Activated CD4-positive, alpha-beta memory T cell treated with anti-CD3 and anti-CD28 coated beads for 36 hours (primary cell): ENCODE measurements at regions not wholly inside any gene's neighbourhood (a gene's known extent, or its start where the extent isn't known, plus 50 kb on each side); places are given as distances from the start of the nearest gene placed in this dataset.

Experiments
- CTCF ChIA-PET: fragments of 350-600 bp; sonication (Branson Sonifier 250); formaldehyde crosslinking; loops from one replicate; lab custom pipeline; 2021; ENCODE audit warnings: antibody characterized with exemption, inconsistent platforms; lab: Charles Lee
- POLR2A ChIA-PET: fragments of 350-600 bp; sonication (Branson Sonifier 250); formaldehyde crosslinking; loops from one replicate; lab custom pipeline; 2021; ENCODE audit warnings: antibody characterized with exemption; lab: Charles Lee
- DNase-seq: peaks from one replicate; pipeline ENCODE4 v3.0.0-alpha.2; 2020
- H3K27ac Mint-ChIP-seq: one replicate; pipeline ENCODE4 v1.8.0; 2021; ENCODE audit warnings: mixed read lengths
- H3K27me3 Mint-ChIP-seq: one replicate; pipeline ENCODE4 v1.8.0; 2021; ENCODE audit warnings: mixed read lengths
- H3K36me3 Mint-ChIP-seq: one replicate; pipeline ENCODE4 v1.8.0; 2021; ENCODE audit warnings: mixed read lengths
- H3K4me1 Mint-ChIP-seq: one replicate; pipeline ENCODE4 v1.8.0; 2021; ENCODE audit warnings: low read depth, mixed read lengths
- H3K4me3 Mint-ChIP-seq: one replicate; pipeline ENCODE4 v1.8.0; 2021; ENCODE audit warnings: mild to moderate bottlenecking, mixed read lengths
- H3K9me3 Mint-ChIP-seq: one replicate; pipeline ENCODE4 v1.8.0; 2021; ENCODE audit warnings: mixed read lengths
- intact Hi-C: fragments of 100-400 bp; cut with micrococcal nuclease; formaldehyde crosslinking; loops from one replicate; pipeline ENCODE4 v1.15.1; 2023

DNA sequence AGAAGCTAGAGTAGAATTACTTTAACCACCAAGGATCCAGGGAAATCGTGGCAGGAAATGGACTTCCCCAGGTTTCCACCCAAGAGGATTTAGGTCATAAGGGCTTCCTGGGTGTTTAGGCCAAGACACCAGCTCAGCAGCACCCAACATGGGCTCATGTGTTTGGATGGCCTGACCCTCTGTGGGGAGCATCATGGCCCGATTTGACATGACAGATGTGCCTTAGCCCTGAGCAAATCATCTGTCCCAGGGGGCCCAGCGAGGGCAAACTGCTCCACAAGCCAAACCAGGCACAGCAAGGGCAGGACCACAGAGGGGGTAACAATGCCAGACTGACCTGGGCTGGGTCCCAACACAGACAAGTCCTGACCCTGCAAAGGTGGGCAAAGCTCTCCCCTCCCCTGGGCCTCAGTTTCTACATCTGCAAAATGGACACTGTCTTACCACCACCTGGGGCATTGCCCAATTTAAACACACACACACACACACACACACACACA lies 232.8 kb downstream of the MATN1 start:
- Mint-ChIP-seq H3K27me3 (peaks cover 3% of the 10 kb centered on the region), H3K9me3 (peaks cover 5% of the 10 kb centered on the region), H3K4me1 (no peaks in the 10 kb centered on the region), H3K27ac (no peak overlapping the region), H3K36me3 (no peaks in the 10 kb centered on the region), H3K4me3 (no peak overlapping the region)
- ChIA-PET CTCF (no interaction called here), POLR2A (no interaction called here)
- no peak for DNase-seq
- intact Hi-C loops: loop anchor here (5.0 kb wide), 1 partner anchor 393 kb away; no protein-coding TSS in a partner anchor

GRCh38 chr1:30489737-30490389 lies 233.5 kb downstream of the MATN1 start:
- Mint-ChIP-seq H3K4me3 (no peak overlapping the region), H3K36me3 (no peaks in the 10 kb centered on the region), H3K27ac (no peak overlapping the region), H3K4me1 (no peaks in the 10 kb centered on the region), H3K27me3 (peaks cover 7% of the 10 kb centered on the region), H3K9me3 (peaks cover 4% of the 10 kb centered on the region)
- intact Hi-C loops: loop anchor here (5.0 kb wide), 1 partner anchor 393 kb away; no protein-coding TSS in a partner anchor
- no peak for DNase-seq
- ChIA-PET CTCF (no interaction called here), POLR2A (no interaction called here)

DNA sequence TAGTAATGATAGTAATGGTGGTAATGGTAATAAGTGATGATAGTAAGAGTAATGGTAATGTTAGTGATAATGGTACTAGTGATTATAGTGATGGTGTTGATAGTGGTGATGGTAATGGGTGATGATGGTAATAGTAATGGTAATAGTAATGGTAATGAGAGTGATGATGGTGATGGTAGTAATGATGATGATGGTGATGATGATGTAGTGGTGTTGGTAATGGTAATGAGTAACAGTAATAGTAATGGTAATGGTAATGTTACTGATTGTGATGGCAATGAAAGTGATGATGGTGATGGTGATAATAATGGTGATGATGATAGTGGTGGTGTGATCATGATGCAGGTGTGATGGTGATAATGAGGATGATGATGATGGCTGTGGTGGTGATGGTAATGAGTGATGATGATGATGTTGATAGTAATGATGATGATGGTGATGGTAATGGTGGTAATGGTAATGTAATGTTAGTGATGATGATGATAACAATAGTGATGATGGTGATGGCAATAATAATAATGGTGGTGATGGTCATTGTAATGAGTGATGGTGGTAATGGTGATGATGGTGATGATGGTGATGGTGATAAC lies 235.0 kb downstream of the MATN1 start:
- intact Hi-C loops: no loop called here
- no peak overlapping the region for H3K27ac Mint-ChIP-seq
- CTCF ChIA-PET: no interaction called here
- H3K27me3 Mint-ChIP-seq: peaks cover 9% of the 10 kb centered on the region
- H3K9me3 Mint-ChIP-seq: no peaks in the 10 kb centered on the region
- POLR2A ChIA-PET: no interaction called here
- no peak overlapping the region for H3K4me3 Mint-ChIP-seq
- DNase-seq: no peak
- H3K36me3 Mint-ChIP-seq: no peaks in the 10 kb centered on the region
- no peaks in the 10 kb centered on the region for H3K4me1 Mint-ChIP-seq

GRCh38 chr1:30487042-30487441 lies 236.3 kb downstream of the MATN1 start:
- no peak for DNase-seq
- Mint-ChIP-seq H3K9me3 (peaks cover 1% of the 10 kb centered on the region), H3K27ac (no peak overlapping the region), H3K4me3 (no peak overlapping the region), H3K36me3 (peaks cover 2% of the 10 kb centered on the region), H3K4me1 (no peaks in the 10 kb centered on the region), H3K27me3 (peaks cover 9% of the 10 kb centered on the region)
- ChIA-PET POLR2A (no interaction called here), CTCF (no interaction called here)
- intact Hi-C loops: no loop called here

DNA sequence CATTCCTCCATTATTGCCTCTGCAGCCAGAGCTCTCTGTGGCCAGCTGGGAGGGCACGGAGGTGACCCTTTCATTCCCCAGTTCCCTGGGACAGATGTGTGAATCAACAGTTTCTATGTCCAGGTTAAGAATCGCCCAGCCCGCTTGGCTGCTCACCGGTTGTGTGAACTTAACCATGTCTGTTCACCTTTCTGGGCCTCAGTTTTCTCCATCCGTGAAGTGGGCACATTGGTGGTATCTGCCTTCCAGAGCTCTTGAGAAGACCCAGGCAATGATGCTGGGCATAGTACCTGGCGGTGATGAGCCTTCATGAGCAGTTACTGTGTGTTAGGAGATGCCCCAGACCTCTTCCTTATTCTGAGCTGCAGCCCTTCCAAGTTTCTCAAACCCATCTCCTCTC lies 238.3 kb downstream of the MATN1 start:
- DNase-seq: no peak
- H3K4me3 Mint-ChIP-seq: no peak overlapping the region
- H3K4me1 Mint-ChIP-seq: no peaks in the 10 kb centered on the region
- peaks cover 18% of the 10 kb centered on the region for H3K9me3 Mint-ChIP-seq
- CTCF ChIA-PET: no interaction called here
- H3K36me3 Mint-ChIP-seq: peaks cover 8% of the 10 kb centered on the region
- peaks cover 9% of the 10 kb centered on the region for H3K27me3 Mint-ChIP-seq
- intact Hi-C loops: no loop called here
- POLR2A ChIA-PET: no interaction called here
- no peak overlapping the region for H3K27ac Mint-ChIP-seq

- intact Hi-C loops: no loop called here
- POLR2A ChIA-PET: no interaction called here
- no peak overlapping the region for H3K27ac Mint-ChIP-seq
- DNase-seq: no peak
- no peak overlapping the region for H3K4me3 Mint-ChIP-seq
- H3K4me1 Mint-ChIP-seq: no peaks in the 10 kb centered on the region
- peaks cover 7% of the 10 kb centered on the region for H3K27me3 Mint-ChIP-seq
- CTCF ChIA-PET: no interaction called here
- H3K36me3 Mint-ChIP-seq: peaks cover 8% of the 10 kb centered on the region
- H3K9me3 Mint-ChIP-seq: peaks cover 18% of the 10 kb centered on the region
Observed at GRCh38 chr1:30484668-30485067, 238.7 kb downstream of the MATN1 start.

- no peak for DNase-seq
- ChIA-PET POLR2A (no interaction called here), CTCF (no interaction called here)
- Mint-ChIP-seq H3K27ac (no peak overlapping the region), H3K9me3 (peaks cover 18% of the 10 kb centered on the region), H3K4me3 (no peak overlapping the region), H3K4me1 (no peaks in the 10 kb centered on the region), H3K36me3 (peaks cover 8% of the 10 kb centered on the region), H3K27me3 (peaks cover 3% of the 10 kb centered on the region)
- intact Hi-C loops: no loop called here
Observed at GRCh38 chr1:30479575-30479974, 243.8 kb downstream of the MATN1 start.

- DNase-seq: no peak
- CTCF ChIA-PET: no interaction called here
- intact Hi-C loops: no loop called here
- POLR2A ChIA-PET: no interaction called here
- H3K27ac Mint-ChIP-seq: no peak overlapping the region
- no peaks in the 10 kb centered on the region for H3K4me1 Mint-ChIP-seq
- no peak overlapping the region for H3K4me3 Mint-ChIP-seq
- H3K36me3 Mint-ChIP-seq: peaks cover 8% of the 10 kb centered on the region
- peaks cover 18% of the 10 kb centered on the region for H3K9me3 Mint-ChIP-seq
- peaks cover 1% of the 10 kb centered on the region for H3K27me3 Mint-ChIP-seq
Observed at GRCh38 chr1:30478799-30479563, 244.4 kb downstream of the MATN1 start.

- Mint-ChIP-seq H3K27ac (no peak overlapping the region), H3K9me3 (peaks cover 18% of the 10 kb centered on the region), H3K4me1 (no peaks in the 10 kb centered on the region), H3K27me3 (peaks cover 1% of the 10 kb centered on the region), H3K4me3 (no peak overlapping the region), H3K36me3 (peaks cover 8% of the 10 kb centered on the region)
- intact Hi-C loops: no loop called here
- DNase-seq: no peak
- CTCF ChIA-PET: no interaction called here
- POLR2A ChIA-PET: no interaction called here
Observed at GRCh38 chr1:30478283-30478682, 245.1 kb downstream of the MATN1 start.

GRCh38 chr1:30477588-30477987 lies 245.8 kb downstream of the MATN1 start:
- Mint-ChIP-seq H3K4me1 (no peaks in the 10 kb centered on the region), H3K36me3 (peaks cover 8% of the 10 kb centered on the region), H3K4me3 (no peak overlapping the region), H3K27me3 (peaks cover 1% of the 10 kb centered on the region), H3K27ac (no peak overlapping the region), H3K9me3 (peaks cover 18% of the 10 kb centered on the region)
- no peak for DNase-seq
- ChIA-PET CTCF (no interaction called here), POLR2A (no interaction called here)
- intact Hi-C loops: no loop called here

DNA sequence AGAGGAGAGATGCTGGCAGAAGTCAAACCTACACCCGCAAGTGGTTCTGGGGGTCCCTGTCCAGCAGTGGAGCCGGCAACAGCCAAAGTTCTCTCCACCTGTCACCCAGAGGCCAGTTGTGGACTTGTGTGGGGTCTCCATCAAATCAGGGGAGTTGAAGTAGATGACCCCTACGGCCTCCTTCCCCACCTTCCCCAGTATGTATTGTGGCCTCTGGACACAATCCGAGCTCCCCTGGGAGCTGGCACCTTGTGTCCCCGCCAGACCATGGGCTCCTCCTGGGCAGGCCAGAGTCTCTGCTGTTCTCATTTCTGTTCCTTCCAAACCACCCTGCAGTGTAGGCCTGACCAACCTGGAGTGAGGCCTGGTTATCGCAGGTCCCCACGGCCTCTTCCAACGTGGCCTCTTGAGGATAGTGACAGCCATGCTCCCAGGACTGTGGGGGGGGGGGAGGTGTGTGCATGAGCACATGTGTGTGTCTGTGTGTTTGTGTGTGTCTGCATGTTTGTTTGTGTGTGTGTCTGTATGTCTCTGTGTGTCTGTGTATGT lies 246.4 kb downstream of the MATN1 start:
- CTCF ChIA-PET: no interaction called here
- intact Hi-C loops: no loop called here

DNA sequence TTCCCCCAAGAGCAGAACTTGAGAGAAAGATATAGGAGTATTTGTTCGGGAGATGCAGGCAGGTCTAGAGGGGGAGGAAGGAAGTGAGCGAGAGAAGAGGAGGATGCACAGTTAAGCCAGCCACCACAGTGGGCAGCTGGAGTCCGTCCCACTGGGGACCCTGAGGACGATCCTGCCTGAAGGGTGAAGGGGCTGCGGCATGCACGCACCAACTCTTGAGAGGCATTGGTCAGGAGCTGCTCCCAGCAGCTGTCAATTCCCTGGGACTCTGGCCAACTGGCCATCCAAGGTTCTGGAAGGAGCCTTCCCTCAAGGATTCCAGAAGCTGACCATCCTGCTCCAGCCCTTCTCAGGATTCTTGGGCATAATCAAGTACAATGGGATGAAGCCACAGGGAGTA lies 246.9 kb downstream of the MATN1 start:
- DNase-seq: no peak
- ChIA-PET POLR2A (no interaction called here), CTCF (no interaction called here)
- peaks cover 11% of the 10 kb centered on the region for H3K9me3 Mint-ChIP-seq
- H3K36me3 Mint-ChIP-seq: peaks cover 1% of the 10 kb centered on the region
- peaks cover 1% of the 10 kb centered on the region for H3K27me3 Mint-ChIP-seq
- H3K4me3 Mint-ChIP-seq: no peak overlapping the region
- intact Hi-C loops: no loop called here
- H3K4me1 Mint-ChIP-seq: no peaks in the 10 kb centered on the region
- no peak overlapping the region for H3K27ac Mint-ChIP-seq

More for the DNA sequence above, 246.4 kb downstream of the MATN1 start:
- Mint-ChIP-seq H3K4me3 (no peak overlapping the region), H3K4me1 (no peaks in the 10 kb centered on the region), H3K9me3 (peaks cover 16% of the 10 kb centered on the region), H3K27ac (no peak overlapping the region), H3K36me3 (peaks cover 5% of the 10 kb centered on the region), H3K27me3 (peaks cover 1% of the 10 kb centered on the region)
- DNase-seq: no peak
- POLR2A ChIA-PET: no interaction called here
